HG03039 (cell line): ENCODE measurements at regions not wholly inside any gene's neighbourhood (a gene's known extent, or its start where the extent isn't known, plus 50 kb on each side); places are given as distances from the start of the nearest gene placed in this dataset.
"Not testable (repeated sequence)": the region's sequence is repeated elsewhere in the genome, so short reads cannot be mapped to it uniquely, and the experiment has no call there.

ENCODE experiments used
- ATAC-seq: cut with Tn5 transposase; IDR thresholded peaks from one replicate; pipeline ENCODE4 v1.9.1; 2021; ENCODE audit warnings: mild to moderate bottlenecking, moderate library complexity; ENCODE audit not compliant: unreplicated experiment

GRCh38 chr12:74229671-74230070, 308.0 kb upstream of the ATXN7L3B start:
- no peak for ATAC-seq

- no peak for ATAC-seq
These were observed 302.3 kb upstream of the ATXN7L3B start for GRCh38 chr12:74235342-74235741.

GRCh38 chr12:74241341-74241740, 296.3 kb upstream of the ATXN7L3B start:
- no peak for ATAC-seq

GRCh38 chr12:74242088-74242487, 295.5 kb upstream of the ATXN7L3B start:
- no peak for ATAC-seq

GRCh38 chr12:74245458-74245857, 292.2 kb upstream of the ATXN7L3B start:
- no peak for ATAC-seq

- no peak for ATAC-seq
These were observed 286.7 kb upstream of the ATXN7L3B start for GRCh38 chr12:74250891-74251290.

GRCh38 chr12:74253826-74254225, 283.8 kb upstream of the ATXN7L3B start:
- ATAC-seq: not testable (repeated sequence)

- no peak for ATAC-seq
These were observed 282.9 kb upstream of the ATXN7L3B start for GRCh38 chr12:74254784-74255183.

- no peak for ATAC-seq
These were observed 278.4 kb upstream of the ATXN7L3B start for GRCh38 chr12:74259199-74259598.

GRCh38 chr12:74264692-74265091, 272.9 kb upstream of the ATXN7L3B start:
- ATAC-seq: no peak

GRCh38 chr12:74269355-74269754, 268.3 kb upstream of the ATXN7L3B start:
- not testable (repeated sequence) for ATAC-seq

GRCh38 chr12:74280156-74280655, 257.4 kb upstream of the ATXN7L3B start:
- no peak for ATAC-seq

GRCh38 chr12:74281401-74282180, 256.0 kb upstream of the ATXN7L3B start:
- not testable (repeated sequence) for ATAC-seq

GRCh38 chr12:74283646-74284045, 254.0 kb upstream of the ATXN7L3B start:
- ATAC-seq: no peak

GRCh38 chr12:74285773-74286172, 251.9 kb upstream of the ATXN7L3B start:
- ATAC-seq: no peak

GRCh38 chr12:74286254-74286653, 251.4 kb upstream of the ATXN7L3B start:
- no peak for ATAC-seq

- ATAC-seq: no peak
These were observed 245.1 kb upstream of the ATXN7L3B start for GRCh38 chr12:74292351-74293194.

GRCh38 chr12:74293689-74294131, 243.9 kb upstream of the ATXN7L3B start:
- ATAC-seq: no peak

- no peak for ATAC-seq
These were observed 220.5 kb upstream of the ATXN7L3B start for GRCh38 chr12:74317078-74317601.

GRCh38 chr12:74317741-74318140, 219.9 kb upstream of the ATXN7L3B start:
- ATAC-seq: no peak

GRCh38 chr12:74319886-74320285, 217.7 kb upstream of the ATXN7L3B start:
- ATAC-seq: no peak
